CD1c-positive myeloid dendritic cell (primary cell): ENCODE measurements at regions not wholly inside any gene's neighbourhood (a gene's known extent, or its start where the extent isn't known, plus 50 kb on each side); places are given as distances from the start of the nearest gene placed in this dataset.
"Not testable (repeated sequence)": the region's sequence is repeated elsewhere in the genome, so short reads cannot be mapped to it uniquely, and the experiment has no call there.

Source experiments
- DNase-seq: peaks from one replicate; pipeline ENCODE4 v3.0.0-alpha.2; 2016; ENCODE audit errors: extremely low spot score

DNA sequence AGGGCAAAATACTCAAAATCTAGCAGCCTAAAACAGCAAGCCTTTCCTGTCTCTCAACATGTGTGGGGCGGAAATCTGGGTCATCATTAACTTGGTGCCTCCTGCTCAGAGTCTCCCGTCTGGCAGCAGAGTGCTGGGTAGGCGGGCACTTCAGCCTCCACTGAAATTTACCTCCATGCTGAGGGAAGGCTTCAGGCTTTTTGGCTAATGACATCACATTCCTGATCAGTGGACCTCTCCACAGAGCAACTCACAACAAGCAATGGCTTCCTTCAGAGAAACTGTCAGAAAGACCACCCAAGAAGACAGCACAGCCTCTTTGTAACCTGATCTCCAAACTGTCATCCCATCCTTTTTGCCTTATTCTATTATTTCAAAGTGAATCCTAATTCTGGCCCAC lies 1109.0 kb downstream of the UQCRFS1 start:
- DNase-seq: no peak

DNA sequence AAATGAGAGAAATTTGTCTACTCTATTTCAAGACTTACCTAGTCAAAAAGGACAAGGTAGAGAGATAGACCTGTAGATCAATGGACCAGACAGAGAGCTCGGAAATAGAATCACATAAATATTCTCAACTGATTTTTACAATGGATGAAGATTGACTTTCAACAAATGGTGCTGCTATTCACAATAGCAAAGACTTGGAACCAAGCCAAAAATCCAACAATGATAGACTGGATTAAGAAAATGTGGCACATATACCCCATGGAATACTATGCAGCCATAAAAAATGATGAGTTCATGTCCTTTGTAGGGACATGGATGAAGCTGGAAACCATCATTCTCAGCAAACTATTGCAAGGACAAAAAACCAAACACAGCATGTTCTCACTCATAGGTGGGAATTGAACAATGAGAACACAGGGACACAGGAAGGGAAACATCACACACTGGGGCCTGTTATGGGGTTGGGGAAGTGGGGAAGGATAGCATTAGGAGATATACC lies 1128.2 kb downstream of the UQCRFS1 start:
- DNase-seq: not testable (repeated sequence)

DNA sequence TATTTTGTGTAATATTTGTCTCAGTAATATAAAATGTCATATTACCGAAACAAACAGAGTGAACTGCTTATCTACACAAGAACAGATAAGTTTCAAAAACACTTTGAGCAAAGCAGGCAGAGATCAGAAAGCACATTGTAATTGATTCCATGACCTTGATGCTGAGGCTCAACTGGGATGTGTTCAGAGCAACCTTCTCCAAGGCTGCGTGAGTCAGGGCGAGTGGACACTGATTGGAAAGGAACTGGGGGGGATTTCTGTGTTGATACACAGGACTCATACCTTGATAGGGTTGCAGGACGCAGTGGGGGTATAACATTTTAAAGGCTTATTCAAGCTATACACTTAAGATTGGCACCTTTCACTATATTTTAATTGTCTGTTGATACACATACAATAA lies 1136.3 kb downstream of the UQCRFS1 start:
- DNase-seq: no peak

DNA sequence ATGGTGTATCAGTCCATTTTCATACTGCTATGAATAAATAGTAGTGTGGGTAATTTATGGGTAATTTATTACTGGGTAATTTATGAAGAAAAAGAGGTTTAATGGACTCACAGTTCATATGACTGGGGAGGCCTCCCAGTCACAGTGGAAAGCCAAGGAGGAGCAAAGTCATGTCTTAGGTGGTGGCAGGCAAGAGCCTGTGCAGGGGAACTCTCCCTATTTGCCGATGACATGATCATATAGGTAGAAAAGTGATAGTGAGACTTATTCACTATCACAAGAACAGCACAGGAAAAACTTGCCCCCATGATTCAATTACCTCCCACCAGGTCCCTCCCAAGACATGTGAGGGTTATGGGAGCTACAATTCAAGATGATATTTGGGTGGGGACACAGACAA lies 1137.7 kb downstream of the UQCRFS1 start:
- DNase-seq: no peak

DNA sequence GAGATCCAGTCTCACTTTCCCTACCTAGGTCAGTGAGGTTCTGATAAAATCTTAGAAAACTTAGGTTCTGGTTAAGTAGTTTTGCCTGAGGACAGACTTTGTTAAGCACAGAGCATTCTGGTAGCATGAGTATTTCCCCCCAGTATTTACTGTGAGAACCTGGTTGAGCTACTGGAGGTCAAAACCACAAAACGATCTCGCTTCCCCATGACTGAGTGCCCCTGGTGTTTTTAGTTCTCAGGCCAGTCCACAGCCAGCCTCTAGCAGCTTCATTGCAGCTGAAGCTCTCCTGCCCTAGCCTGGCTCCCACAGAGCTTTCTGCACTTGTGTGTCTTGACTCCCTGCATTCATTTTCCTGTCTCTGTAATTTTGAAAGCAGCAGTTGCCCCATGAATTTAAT lies 1138.2 kb downstream of the UQCRFS1 start:
- no peak for DNase-seq

DNA sequence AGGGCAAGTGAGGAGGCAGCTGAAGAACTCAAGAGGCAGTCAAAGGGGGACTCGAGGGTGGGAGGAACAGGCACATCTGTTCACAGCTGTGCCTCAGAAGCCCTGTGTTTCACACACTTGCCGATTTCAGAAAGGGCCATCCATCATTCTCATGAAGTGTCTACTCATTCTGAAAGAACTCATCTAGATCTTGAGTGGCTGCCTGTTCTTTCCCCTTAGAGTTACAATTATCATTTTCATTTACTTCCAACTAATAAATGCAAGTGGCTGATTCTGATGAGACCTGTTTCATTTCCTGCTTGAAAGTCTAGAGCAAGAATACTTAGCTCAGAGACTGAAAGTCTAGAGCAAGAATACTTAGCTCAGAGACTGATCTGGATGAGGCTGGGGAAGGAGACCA lies 1145.1 kb downstream of the UQCRFS1 start:
- no peak for DNase-seq

DNA sequence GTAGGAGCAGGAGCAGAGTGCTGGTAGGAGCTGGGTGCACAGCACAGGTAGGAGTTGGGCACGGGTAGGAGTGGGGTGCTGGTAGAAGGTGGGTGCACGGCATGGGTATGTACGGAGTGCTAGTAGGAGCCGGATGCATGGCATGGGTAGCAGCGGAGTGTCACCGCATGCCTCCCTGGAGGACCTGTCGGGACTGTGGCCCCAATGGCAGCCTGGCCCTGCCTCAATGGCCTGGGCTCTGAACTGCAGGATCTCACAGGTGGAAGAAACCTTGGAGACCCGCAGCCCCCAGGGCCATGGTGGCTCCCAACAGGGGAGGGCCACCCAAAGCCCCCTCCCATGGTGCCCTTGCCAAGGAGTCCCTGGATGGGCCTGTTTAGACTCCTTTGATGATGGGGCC lies 1146.0 kb downstream of the UQCRFS1 start:
- no peak for DNase-seq

DNA sequence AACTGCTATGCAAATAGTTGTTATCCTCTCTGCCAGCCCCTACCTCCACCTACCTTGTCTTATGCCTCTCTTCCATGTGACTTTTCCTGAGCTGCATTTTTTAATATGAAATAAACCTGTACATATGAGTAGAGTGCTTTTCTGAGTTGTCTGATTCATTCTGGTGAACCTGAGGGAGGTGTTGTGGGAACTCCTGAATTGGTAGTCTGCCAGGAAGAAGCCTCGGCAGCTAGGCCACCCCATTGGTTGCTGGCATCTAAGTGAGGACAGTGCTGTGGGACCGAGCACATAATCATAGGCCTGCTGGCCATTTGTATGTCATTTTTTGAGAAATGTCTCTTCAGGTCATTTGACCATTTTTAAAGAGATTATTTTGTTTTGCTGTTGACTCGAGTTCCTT lies 1146.8 kb downstream of the UQCRFS1 start:
- no peak for DNase-seq

DNA sequence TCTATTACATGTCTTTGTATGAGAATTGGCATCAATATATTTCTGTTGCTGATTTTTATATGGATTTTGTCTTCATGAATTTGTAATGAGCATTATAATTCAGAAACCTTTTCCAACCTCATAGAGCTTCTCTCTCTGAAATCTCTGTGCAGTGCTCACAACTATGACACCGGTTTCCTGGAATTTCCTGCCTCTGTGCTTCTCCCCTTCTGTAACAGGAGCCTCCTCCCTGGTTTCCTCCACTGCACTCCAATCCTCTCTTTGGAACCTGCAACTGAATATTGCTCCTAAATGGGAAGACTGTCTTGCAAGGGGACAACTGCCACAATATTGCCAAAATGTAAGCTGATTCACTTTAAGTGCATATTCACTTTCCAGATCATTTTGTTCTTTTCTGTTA lies 1147.9 kb downstream of the UQCRFS1 start:
- no peak for DNase-seq

DNA sequence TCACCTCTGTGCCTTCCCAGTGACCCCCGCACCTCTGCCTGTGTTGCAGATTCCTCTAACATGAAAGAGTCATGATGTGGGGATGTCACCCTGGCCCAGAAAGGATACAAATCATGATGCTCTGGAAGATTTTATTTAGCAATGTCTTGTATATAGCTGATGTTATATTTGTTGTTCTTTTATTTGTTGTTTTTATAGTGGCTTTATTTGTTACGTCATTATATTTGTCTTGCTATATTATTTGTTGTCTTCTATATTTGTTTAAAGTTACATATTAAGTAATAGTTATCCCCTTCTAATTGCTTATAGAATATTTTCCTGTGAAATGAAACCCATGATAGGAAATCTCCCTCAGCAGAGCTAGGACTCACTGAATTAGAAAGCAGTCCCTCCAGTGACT lies 1149.2 kb downstream of the UQCRFS1 start:
- DNase-seq: no peak

DNA sequence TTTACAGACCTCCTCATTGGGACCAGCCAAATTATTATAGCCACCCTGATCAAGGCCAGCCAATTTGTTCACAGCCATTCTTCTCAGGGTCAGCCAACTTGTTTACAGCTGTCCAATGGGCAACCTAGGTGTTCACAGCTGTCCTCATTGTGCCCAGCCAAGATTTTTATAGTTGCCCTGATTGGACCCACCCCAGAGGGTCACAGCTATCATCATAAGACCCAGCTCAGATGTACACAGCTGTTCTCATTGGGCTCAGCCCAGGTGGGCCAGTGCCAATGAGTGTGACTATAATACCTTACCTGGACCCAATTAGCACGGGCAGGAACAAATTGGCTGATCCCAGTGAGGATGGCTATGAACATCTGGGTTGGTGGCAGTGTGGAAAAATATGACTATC lies 1151.8 kb downstream of the UQCRFS1 start:
- no peak for DNase-seq

DNA sequence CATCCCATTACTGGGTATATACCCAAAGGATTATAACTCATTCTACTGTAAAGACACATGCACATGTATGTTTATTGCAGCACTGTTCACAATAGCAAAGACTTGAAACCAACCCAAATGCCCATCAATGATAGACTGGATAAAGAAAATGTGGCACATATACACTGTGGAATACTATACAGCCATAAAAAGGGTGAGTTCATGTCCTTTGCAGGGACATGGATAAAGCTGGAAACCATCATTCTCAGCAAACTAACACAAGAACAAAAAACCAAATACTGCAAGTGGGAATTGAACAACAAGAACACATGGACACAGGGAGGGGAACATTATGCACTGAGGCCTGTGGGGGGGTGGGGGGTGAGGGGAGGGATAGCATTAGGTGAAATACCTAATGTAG lies 1155.9 kb downstream of the UQCRFS1 start:
- not testable (repeated sequence) for DNase-seq

DNA sequence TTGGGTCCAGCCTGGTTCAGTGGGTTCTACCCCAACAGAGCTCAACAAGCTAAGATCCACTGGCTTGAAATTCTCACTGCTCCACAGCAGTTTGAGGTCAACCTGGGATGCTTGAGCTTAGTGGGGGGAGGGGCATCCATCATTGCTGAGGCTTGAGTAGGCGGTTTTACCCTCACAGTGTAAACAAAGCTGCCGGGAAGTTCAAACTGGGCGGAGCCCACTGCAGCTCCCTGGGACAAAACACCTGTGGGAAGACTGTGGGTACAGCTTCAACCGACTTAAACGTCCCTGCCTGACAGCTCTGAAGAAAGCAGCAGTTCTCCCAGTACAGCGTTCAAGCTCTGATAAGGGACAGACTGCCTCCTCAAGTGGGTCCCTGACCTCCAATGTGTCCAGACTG lies 1161.9 kb downstream of the UQCRFS1 start:
- DNase-seq: no peak

DNA sequence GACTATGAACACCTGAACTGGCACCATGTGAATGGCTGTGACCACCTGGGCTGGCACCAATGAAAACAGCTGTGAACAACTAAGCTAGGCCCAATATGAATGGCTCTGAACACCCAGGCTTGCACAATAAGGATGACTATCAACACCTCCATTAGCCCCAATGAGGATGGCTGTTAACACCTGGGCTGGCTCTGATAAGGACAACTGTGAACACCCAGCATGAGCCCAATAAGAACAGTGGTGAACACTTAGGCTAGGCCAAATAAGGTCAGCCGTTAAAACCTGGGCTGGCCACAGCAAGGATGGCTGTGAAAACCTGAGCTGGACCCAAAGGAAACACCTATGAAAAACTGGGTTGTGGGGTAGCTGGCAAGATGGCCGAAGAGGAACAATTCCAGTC lies 1163.1 kb downstream of the UQCRFS1 start:
- no peak for DNase-seq

DNA sequence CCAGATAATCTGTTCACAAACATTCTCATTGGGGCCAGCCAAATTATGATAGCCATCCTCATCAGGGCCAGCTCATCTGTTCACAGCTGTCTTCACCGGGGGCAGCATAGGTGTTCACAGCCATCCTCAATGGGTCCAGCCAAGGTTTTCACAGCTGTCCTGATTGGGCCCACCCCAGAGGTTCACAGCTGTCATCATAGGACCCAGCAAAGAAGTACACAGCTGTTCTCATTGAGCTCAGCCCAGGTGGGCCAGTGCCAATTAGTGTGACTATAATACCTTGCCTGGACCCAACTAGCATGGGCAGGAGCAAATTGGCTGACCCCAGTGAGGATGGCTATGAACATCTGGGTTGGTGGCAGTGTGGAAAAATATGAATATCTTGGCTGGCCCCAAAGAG lies 1166.0 kb downstream of the UQCRFS1 start:
- DNase-seq: no peak

DNA sequence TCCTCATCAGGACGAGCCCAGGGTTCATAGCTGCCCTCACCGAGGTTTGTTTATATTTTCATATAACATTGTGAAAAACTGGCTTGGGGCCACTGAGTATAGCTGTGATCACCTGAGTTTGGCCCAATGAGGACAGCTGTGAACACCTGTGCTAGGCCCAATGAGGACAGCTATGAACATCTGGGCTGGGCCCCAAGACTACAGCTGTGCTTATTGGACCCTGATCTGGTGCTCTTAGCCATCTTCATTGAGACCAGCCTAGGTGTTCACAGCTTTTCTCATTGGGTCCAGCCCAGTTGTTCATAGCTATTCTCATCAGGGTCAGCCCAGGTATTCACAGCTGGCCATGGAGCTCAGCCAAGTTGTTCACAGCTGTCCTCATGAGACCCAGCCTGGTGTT lies 1167.3 kb downstream of the UQCRFS1 start:
- DNase-seq: no peak

DNA sequence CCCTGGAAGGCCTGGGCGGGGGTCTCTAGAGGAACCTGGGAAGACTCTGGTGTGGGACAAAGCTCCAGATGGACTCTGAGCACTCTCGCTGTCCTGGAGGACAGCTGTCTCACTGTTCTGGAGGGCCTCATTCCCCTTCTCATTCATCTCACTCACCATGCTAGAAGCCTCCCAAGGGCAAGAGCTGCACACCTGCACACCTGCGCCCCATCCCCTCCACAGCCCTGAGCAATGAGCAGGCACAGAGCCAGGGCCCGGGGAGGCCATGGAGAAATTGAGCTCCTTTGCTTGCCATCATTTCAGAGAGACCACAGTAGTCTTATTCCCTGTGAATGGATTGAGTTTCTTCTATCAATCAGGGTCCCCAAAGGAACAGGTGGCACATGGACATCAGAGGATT lies 1168.5 kb downstream of the UQCRFS1 start:
- DNase-seq: no peak

DNA sequence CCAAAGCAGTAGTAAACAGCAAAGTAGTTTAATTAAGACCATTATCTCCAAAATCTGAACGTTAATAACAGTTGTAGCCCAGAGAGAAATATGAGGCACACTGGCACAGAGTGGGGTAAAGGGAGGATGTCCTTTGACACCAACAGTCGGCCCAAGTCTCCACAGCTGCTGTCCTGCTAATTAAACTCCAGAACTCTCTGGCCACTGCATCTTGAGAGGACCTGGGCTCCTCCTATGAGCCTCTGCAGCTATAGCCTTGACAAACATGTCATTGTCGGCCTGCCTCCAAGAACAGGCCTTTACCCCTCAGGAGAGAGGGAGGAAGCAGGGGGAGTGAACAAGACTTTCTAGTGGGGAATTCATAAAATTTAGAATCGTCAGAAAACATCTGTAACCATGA lies 1170.4 kb downstream of the UQCRFS1 start:
- DNase-seq: no peak

DNA sequence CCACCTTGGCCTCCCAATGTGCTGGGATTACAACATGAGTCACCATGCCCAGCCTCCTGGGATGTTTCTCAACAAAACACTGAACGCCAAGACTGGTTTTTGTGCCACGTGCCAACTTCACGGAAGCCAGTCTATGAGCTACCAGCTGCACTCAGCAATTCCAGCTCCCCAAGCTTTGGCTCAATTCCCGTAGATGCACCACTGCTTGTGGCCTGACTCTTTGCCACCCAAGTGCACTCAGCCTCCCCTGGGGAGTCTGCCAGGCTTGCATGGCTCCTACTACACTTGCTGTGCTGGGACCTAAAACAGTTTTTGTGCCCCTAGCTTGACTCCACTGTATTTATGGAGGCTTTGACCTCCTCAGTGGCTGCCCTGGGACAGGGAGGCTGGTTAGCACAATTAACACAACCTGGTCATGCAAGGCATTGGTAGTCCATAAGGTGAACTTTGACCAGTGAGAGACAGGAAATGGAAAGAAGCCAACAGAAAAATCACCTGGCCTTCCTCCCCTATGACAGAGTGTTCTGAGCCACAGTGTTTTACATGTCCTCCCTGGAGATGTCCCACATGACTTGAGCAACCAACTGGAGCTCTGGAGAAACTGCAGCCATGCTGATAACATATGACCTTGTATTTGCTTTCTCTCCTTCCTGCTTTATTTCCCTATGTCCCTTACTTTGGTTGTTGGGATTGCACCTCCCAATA lies 1173.1 kb downstream of the UQCRFS1 start:
- DNase-seq: no peak

DNA sequence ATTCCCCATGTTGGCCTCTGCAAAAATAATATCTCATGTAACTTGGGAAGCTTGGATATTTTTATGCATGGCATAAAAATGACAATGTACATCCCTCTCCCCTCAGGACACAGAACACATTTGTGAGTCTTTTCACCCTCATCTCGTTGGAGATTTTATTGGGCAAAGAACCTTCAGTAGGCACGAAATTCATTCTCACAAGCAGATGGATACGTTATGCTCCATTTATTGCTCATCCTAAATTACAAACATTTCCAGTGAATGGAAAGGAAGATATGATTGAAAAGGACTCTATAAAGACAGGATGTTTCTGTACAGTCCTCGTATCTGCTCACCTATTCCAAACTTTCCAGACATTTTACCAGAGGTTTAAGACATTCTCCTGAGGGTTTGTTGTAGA lies 1175.8 kb downstream of the UQCRFS1 start:
- no peak for DNase-seq

DNA sequence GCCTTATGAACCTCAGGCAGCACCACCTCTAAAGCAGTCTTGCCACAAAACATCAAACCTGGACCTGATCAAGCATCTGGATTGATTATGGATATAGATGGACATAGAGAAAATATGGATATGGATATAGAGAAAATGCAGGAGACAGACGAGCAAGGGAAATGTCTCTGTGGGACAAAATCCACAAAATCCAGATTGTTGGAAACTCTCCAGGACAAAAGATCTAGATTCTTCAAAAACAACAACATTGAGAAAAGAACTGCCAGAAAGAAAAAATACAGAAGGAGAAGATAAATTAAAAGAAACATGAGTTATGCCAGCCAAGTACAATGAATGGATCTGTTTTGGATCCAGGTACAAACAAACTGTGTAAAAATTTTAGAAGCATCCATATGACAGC lies 1176.5 kb downstream of the UQCRFS1 start:
- DNase-seq: no peak

DNA sequence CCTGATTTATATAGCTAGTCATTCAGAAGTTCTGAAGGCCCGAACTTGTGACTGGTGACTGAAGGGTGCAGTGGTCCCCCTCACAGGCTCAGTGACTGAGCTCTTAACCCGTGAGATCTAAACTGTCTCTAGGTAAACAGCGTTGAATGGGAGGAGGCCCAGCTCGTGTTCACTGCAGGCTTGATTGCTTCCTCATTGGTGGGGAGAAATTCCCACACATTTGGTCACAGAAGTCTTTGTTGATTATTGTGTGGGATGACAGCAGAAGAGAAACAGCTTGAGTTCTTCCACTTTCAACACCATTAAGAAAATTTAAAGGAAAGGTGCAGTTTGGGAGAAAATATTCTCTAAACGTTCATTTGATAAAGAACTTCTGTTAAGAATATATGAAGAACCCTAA lies 1178.0 kb downstream of the UQCRFS1 start:
- DNase-seq: no peak

DNA sequence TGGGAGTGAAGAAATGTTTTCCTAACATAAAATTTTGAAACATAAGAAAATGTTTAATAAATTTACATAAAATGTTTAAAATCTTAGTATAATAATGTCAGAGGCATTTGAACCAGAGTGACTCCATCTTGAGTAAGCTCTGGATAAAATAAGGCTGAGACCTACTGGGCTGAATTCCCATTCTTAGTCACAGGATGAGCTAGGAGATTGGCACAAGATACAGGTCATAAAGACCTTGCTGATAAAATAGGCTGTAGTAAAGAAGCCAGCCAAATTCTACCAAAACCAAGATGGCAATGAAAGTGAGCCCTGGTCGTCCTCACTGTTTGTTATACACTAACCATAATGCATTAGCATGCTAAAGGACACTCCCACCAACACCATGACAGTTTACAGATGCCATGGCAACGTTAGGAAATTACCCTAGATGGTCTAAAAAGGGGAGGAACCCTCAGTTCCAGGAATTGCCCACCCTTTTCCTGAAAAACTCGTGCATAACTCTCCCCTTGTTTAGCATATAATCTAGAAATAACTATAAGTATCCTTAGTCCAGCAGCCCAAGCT lies 1184.0 kb downstream of the UQCRFS1 start:
- no peak for DNase-seq

DNA sequence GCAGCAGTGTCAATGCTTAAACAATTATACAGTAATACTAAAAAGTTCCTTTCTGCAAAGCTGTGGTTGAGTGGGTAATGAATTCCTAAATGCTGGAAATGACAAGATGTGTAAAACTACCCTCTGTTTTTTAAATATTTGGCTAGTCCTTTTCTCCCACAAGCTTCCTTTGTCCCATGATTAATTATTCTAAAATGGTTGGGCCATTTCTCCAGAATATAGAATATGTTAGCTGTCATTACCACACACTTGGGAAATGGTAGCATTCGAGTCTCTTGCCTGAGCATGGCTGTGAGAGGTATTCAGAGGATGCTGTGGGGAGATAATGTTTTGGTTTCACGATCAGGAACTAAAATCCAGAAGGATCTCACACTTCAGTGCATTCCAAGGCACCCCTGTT lies 1185.8 kb downstream of the UQCRFS1 start:
- no peak for DNase-seq
